Cerebellar nuclear complex (tissue), 1 donor: ENCODE measurements at regions not wholly inside any gene's neighbourhood (a gene's known extent, or its start where the extent isn't known, plus 50 kb on each side); places are given as distances from the start of the nearest gene placed in this dataset.

Experiments used
- DNase-seq, 2 experiments: peaks; one replicate each; lab custom pipeline; 2025; lab: John Stamatoyannopoulos, UW

GRCh38 chr11:29352273-29352795 is 664.5 kb downstream of the KCNA4 start:
- DNase-seq, result no peak

GRCh38 chr11:29351301-29351873 is 665.4 kb downstream of the KCNA4 start:
- no peak for DNase-seq

- DNase-seq, result no peak
Observed at GRCh38 chr11:29343465-29344333, 673.1 kb downstream of the KCNA4 start.

GRCh38 chr11:29336727-29337575 is 679.9 kb downstream of the KCNA4 start:
- no peak for DNase-seq

- DNase-seq, result no peak
Observed at GRCh38 chr11:29334776-29335130, 682.1 kb downstream of the KCNA4 start.

- DNase-seq, result no peak
Observed at GRCh38 chr11:29333993-29334775, 682.6 kb downstream of the KCNA4 start.

- DNase-seq, result no peak
Observed at GRCh38 chr11:29331451-29332010, 685.3 kb downstream of the KCNA4 start.

GRCh38 chr11:29328961-29329441 is 687.8 kb downstream of the KCNA4 start:
- no peak for DNase-seq

- no peak for DNase-seq
Observed at GRCh38 chr11:29327891-29328290, 688.9 kb downstream of the KCNA4 start.

GRCh38 chr11:29326757-29327156 is 690.1 kb downstream of the KCNA4 start:
- no peak for DNase-seq

- no peak for DNase-seq
Observed at GRCh38 chr11:29324328-29324727, 692.5 kb downstream of the KCNA4 start.

- no peak for DNase-seq
Observed at GRCh38 chr11:29321293-29322132, 695.3 kb downstream of the KCNA4 start.

- DNase-seq, result no peak
Observed at GRCh38 chr11:29320196-29320595, 696.6 kb downstream of the KCNA4 start.

GRCh38 chr11:29319210-29319609 is 697.6 kb downstream of the KCNA4 start:
- no peak for DNase-seq

- DNase-seq, result no peak
Observed at GRCh38 chr11:29318134-29318845, 698.5 kb downstream of the KCNA4 start.

GRCh38 chr11:29317694-29318093 is 699.1 kb downstream of the KCNA4 start:
- DNase-seq, result no peak

- DNase-seq, result no peak
Observed at GRCh38 chr11:29315275-29315674, 701.6 kb downstream of the KCNA4 start.

- no peak for DNase-seq
Observed at GRCh38 chr11:29314211-29314610, 702.6 kb downstream of the KCNA4 start.

- no peak for DNase-seq
Observed at GRCh38 chr11:29312812-29313211, 704.0 kb downstream of the KCNA4 start.
